GM12872 (cell line): ENCODE measurements at regions not wholly inside any gene's neighbourhood (a gene's known extent, or its start where the extent isn't known, plus 50 kb on each side); places are given as distances from the start of the nearest gene placed in this dataset.

Experiments used
- TF ChIP-seq, protein P1 (sequence below): IDR thresholded peaks from 3 replicates; pipeline ENCODE4 v1.5.1; 2011; ENCODE audit warnings: low read depth, mild to moderate bottlenecking, low read length, moderate library complexity; ENCODE audit not compliant: insufficient read depth

DNA sequence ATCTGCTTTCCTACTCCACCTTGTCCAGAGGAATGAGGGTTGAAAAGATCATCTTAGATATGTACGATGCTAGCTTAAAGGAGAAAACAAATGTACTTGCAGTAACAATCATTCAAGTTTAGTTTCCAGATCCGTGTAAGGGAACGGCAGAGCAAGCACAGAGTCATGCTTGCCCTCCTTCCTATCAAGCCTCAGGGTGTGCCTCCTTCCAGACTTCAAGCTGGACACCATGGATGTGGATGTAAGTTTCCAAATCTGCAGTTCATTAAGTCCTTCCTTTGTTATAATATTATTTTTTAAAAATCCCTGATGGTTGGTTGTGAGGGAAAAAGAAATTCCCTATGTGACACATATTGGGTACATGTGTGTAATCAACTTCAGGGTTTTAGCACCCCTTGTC lies 238.9 kb upstream of the NT5C1B start:
- TF ChIP-seq, protein P1, sequence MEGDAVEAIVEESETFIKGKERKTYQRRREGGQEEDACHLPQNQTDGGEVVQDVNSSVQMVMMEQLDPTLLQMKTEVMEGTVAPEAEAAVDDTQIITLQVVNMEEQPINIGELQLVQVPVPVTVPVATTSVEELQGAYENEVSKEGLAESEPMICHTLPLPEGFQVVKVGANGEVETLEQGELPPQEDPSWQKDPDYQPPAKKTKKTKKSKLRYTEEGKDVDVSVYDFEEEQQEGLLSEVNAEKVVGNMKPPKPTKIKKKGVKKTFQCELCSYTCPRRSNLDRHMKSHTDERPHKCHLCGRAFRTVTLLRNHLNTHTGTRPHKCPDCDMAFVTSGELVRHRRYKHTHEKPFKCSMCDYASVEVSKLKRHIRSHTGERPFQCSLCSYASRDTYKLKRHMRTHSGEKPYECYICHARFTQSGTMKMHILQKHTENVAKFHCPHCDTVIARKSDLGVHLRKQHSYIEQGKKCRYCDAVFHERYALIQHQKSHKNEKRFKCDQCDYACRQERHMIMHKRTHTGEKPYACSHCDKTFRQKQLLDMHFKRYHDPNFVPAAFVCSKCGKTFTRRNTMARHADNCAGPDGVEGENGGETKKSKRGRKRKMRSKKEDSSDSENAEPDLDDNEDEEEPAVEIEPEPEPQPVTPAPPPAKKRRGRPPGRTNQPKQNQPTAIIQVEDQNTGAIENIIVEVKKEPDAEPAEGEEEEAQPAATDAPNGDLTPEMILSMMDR, result no peak

DNA sequence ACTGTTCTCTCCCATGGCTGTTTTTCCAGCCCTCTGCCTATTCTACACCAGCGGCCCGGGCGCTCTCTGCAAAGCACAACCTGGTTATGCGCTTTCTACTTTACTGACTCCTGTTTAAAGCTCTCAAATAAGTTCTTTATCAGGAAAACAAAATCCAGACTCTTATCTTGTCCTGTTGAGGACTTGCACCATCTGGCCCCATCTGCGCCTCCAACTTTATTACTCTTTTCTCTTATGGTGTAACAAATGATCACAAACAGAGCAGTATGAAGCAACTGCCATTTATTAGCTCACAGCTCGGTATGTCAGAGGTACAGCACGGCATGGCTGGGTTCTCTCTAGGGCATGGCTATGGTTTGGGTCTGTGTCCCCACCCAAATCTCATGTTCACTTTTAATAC lies 236.5 kb upstream of the NT5C1B start:
- TF ChIP-seq, protein P1, result no peak

DNA sequence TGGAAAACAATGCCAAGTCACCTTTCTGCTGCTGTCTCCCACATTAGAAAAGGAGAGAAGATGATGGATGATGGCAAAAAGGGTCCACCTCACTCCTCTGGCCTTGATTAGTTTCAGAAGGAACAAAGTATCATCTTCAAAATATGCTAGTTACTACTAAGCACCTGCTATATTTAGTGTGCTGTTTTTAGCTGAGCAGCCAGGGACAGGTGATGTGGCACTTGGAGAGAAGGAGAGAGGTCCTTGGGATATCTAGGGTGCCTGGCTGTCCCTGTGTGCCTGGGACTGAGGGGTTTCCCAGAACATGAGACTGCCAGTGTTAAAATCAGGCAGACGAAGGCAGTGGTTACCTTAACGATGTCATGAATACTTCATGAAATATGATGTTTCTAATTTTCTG lies 235.5 kb upstream of the NT5C1B start:
- TF ChIP-seq, protein P1, result no peak

DNA sequence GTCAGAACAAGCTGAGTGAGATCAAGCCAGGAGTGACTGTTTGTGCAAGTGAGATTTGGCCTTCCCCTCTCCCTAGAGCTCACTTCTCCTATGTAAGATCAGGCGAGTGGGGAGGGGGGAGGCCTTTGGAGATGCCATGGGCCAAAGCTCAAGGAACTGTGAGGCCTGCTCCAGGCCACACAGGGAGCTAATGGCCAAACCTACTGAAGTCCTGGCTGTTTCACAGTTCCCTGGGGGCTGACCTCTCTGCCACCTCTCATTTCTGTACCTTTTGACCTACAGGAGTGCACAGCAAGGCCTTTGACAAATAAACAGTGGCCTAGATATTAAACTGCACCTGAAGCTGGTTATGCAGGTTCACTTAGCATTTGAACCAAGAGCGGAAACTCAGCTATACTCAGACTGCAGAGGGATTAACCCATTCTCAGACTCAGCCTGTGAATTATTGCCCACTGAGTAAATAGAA lies 235.0 kb upstream of the NT5C1B start:
- TF ChIP-seq, protein P1, result no peak

DNA sequence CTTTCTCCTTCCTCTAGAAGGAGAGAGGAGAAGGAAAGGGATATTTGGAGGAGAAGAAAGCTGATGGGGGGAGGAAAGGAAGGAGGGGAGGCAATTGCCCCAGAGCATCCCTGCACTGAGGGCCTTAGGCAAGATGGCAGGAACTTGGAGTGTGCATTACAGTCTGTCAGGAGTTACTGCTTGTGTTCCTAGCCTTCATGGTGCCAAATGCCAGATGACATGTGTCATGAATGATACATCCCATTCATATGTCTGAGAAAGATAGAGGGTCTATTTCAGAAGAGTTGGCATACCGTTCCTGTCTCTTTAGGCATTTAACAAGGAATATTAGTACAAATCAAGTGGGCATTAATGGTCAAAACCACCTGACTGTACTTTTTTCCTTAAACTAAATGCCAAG lies 232.1 kb upstream of the NT5C1B start:
- TF ChIP-seq, protein P1, result no peak

DNA sequence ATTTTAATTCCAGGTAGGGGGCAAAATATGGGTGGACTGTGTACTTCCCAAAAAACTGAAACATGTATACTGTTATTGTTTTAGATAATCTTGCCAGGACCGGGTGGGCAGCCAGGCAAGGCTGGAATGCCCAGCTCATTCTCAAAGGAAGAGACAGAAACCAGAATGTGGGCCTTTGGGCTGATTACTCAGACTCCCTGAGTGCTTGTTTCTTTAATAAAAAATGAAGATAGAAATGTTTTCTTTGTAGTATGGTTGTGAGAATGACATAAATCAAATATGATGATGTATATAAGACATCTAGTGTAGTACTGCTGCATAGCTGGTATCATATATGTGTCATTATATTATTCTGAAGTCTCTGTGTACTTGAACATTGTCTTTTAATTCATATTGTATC lies 231.6 kb upstream of the NT5C1B start:
- TF ChIP-seq, protein P1, result no peak

DNA sequence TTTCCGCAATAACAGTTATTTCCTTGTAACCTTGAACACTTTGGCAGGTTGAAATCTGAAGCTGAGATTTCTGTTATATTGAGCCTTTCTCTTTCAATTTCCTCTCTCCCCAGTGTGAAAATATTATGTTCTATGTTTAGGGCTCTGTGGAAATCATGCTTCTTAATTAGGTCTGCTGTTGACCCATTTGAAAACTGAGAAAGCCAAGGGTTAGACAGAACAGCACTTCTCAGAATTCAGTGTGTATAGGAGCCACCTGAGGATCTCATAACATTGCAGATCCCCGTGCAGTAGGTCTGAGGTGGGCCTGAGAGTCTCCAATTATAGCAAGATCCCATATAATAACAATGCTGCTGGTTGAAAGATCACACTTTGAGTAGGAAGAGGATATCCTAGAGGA lies 230.2 kb upstream of the NT5C1B start:
- TF ChIP-seq, protein P1, result no peak

DNA sequence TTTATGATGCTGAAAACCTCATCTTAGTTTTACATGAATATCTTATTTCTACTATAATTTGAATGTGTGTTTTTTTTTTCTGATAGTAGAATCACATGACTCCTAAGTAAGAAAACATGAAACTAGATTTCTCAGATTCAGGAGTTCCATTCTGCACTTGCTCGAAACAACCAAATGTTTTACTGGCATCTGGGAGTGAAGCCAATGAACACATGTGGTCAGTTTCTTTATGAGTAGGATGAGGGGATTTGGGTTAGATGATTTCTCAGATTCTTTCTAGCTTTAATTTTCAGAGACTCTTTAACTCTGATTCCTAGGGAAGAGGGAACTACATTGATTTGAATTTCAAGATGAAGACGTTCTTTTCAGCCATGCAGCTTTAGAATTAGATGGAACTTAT lies 225.0 kb upstream of the NT5C1B start:
- TF ChIP-seq, protein P1, result no peak
